ENCODE measurements at regions not wholly inside any gene's neighbourhood (a gene's known extent, or its start where the extent isn't known, plus 50 kb on each side); places are given as distances from the start of the nearest gene placed in this dataset.

DNA sequence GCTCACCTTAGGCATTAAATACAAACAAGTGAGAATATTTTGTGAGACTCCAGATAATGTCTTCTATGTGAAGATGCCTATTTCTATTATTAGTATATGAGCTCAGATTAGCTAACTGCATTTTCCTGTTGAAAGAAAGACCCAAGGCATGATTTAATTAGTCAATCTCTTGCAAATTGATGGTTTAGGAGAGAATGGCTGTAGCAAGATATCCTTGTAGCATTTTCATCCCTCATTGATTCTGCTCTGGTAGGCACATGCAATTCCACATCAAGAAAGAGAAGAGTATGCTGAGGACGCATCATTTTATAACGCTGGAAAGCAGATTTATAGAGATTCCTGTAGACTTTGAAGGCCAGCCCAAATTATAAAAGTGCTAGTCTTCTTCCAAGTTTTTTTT, 332.0 kb downstream of the SOX11 start:
- TF ChIP-seq, protein P1, sequence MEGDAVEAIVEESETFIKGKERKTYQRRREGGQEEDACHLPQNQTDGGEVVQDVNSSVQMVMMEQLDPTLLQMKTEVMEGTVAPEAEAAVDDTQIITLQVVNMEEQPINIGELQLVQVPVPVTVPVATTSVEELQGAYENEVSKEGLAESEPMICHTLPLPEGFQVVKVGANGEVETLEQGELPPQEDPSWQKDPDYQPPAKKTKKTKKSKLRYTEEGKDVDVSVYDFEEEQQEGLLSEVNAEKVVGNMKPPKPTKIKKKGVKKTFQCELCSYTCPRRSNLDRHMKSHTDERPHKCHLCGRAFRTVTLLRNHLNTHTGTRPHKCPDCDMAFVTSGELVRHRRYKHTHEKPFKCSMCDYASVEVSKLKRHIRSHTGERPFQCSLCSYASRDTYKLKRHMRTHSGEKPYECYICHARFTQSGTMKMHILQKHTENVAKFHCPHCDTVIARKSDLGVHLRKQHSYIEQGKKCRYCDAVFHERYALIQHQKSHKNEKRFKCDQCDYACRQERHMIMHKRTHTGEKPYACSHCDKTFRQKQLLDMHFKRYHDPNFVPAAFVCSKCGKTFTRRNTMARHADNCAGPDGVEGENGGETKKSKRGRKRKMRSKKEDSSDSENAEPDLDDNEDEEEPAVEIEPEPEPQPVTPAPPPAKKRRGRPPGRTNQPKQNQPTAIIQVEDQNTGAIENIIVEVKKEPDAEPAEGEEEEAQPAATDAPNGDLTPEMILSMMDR (IDR thresholded peaks at IDR 0.05; ENCODE audit: borderline replicate concordance, insufficient read depth, low read depth, low read length) = no peak

DNA sequence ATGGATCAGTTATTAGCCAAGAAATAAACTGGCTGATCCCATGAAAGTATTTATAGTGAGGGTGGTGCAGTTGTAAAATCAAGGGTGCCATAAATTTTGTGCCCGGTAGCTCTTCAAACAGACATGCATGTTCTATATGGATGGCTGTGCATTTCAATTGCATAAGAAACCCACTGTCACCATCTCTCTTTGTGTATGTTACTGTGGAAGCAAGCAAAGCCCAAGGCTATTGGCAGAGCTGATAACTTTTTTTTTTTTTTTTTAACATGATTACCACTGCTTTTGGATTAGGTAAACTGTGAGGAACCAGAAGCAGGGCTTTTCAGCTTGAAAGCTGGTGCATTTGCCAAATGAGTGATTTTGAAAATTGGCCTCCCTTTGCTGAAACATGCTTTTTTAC, 332.6 kb downstream of the SOX11 start:
- H3K4me3 ChIP-seq (ENCODE audit: low read depth, low read length) = no peak overlapping the region
- TF ChIP-seq, protein P1 (IDR thresholded peaks at IDR 0.05; ENCODE audit: borderline replicate concordance, insufficient read depth, low read depth, low read length) = no peak

More for the DNA sequence above, 332.0 kb downstream of the SOX11 start:
- H3K4me3 ChIP-seq (ENCODE audit: low read depth, low read length) = no peak overlapping the region

DNA sequence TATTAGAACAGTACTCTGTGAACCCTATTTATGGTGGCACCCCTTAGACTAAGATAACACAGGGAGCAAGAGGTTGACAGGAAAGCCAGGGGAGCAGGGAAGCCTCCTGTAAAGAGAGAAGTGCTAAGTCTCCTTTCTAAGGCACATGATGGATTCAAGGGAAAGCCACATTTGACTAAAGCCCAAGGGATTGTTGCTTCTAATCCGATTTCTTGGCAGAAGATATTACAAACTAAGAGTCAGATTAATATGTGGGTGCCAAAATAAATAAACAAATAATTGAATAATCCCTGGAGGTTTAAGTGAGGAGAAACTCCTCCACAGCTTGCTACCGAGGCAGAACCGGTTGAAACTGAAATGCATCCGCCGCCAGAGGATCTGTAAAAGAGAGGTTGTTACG, 333.2 kb downstream of the SOX11 start:
- TF ChIP-seq, protein P1 (IDR thresholded peaks at IDR 0.05; ENCODE audit: borderline replicate concordance, insufficient read depth, low read depth, low read length) = no peak
- no peak overlapping the region for H3K4me3 ChIP-seq (ENCODE audit: low read depth, low read length)

DNA sequence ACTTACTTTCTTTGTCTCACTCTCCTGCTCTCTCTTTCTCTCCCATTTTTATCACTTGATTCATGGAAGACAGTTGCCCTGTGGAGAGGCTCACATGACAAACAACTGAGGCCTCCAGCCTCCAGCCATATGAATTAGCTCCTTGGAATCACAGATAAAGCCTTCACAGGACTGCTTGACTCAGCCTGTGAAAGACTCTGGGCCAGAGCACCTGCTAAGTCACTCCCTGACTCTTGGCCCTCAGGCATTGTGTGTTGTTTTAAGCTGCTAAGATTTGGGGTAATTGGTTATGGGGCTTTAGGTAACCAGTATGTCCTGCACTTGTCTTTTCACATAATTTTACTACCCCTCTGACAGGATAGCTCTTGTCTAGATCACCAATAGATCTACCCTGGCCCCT, 334.9 kb downstream of the SOX11 start:
- no peak overlapping the region for H3K4me3 ChIP-seq (ENCODE audit: low read depth, low read length)
- TF ChIP-seq, protein P1 (IDR thresholded peaks at IDR 0.05; ENCODE audit: borderline replicate concordance, insufficient read depth, low read depth, low read length) = no peak

DNA sequence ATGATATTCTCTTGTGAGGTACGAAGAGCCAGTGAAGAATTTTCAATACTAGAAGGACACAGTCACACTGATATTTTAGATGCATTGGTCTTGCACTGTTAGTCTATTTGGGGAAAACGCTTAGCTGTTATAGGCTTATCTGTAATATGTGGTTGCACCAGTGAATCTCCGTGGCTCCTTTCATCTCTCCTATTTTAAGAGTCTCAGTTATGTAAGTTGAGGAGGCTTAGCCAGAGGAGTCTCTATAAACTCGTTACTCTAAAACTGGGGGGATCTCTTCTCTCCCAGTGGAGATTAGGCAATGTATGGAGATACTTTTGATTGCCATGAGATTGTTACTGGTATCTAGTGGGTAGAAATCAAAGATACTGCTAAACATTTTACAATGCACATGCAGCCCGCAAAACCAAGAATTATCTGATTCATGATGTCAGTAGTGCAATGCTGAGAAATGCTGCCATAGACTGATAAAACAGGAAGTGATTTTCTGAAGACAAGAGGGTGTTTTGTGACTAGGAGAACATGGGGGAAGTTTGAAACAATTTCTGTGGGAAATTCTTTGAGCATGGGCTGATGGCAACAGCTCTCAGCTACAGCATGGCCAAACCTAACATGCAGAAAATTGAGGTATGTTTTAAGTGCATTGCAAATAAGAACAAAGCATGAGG, 339.1 kb downstream of the SOX11 start:
- TF ChIP-seq, protein P1 (IDR thresholded peaks at IDR 0.05; ENCODE audit: borderline replicate concordance, insufficient read depth, low read depth, low read length) = no peak
- H3K4me3 ChIP-seq (ENCODE audit: low read depth, low read length) = no peak overlapping the region

DNA sequence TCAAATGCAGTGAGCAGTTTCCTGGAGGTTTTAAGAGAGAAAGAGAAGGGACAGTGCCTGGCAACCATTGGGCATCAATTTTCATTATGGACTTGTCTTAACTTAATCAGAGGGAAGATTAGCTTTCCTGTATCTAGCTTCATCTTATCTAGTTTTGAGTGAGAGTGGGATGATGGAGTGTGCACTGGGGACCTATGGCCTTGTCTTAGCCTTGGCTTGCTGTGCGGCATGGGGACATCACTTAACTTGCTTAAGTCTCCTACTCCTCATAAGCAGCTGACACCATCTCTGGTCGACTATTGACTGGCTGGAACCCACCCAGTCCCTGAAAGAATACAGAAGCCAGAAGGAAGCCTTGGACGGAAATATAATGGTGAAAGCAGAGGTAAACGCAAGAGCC, 344.0 kb downstream of the SOX11 start:
- TF ChIP-seq, protein P1 (IDR thresholded peaks at IDR 0.05; ENCODE audit: borderline replicate concordance, insufficient read depth, low read depth, low read length) = no peak
- no peak overlapping the region for H3K4me3 ChIP-seq (ENCODE audit: low read depth, low read length)

DNA sequence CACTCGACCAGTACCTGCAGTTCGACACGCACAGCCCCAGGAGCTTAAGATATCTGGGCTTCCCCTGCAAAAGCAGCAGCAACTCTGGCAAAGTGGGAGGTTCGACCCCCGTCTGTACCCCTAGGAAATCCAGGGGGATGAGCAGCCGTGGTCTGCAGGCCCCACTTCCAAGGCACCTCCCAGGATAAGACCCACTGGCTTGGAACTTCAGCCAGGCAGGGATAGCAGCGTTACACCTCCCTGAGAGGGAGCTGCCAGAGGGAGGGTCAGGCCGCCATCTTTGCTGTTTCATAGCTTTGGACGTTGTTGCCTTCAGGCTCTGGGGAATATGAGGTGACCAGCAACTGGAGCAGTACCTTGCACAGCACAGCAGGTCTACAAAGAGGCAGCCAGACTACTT, 351.1 kb downstream of the SOX11 start:
- TF ChIP-seq, protein P1 (IDR thresholded peaks at IDR 0.05; ENCODE audit: borderline replicate concordance, insufficient read depth, low read depth, low read length) = no peak
- H3K4me3 ChIP-seq (ENCODE audit: low read depth, low read length) = no peak overlapping the region

Measured in GM12875 (cell line).